Omental fat pad (tissue), 3 donors: ENCODE measurements at regions not wholly inside any gene's neighbourhood (a gene's known extent, or its start where the extent isn't known, plus 50 kb on each side); places are given as distances from the start of the nearest gene placed in this dataset.

Experiments used
- ATAC-seq: fragments of 150-250 bp; one replicate; pipeline ENCODE4 v1.9.1; 2016; ENCODE audit warnings: mild to moderate bottlenecking, moderate library complexity; ENCODE audit not compliant: low FRiP score
- DNase-seq: peaks from one replicate; pipeline ENCODE4 v3.0.0-alpha.2; 2019; ENCODE audit warnings: low spot score
- CTCF ChIP-seq, 3 donors: fragments of 450-650 bp; IDR thresholded peaks; one replicate each; pipeline ENCODE4 v1.5.1; 2016 to 2017; ENCODE audit warnings: antibody characterized with exemption in 3 of 3, mild to moderate bottlenecking in 3 of 3, moderate library complexity in 2 of 3

- TF ChIP-seq CTCF (IDR thresholded peaks at IDR 0.05), result no peak
- DNase-seq (no peak), ATAC-seq (no peak)
Measured at GRCh38 chr3:153445817-153446216, 283.8 kb downstream of the RAP2B start.

GRCh38 chr3:153448151-153448829 lies 286.3 kb downstream of the RAP2B start:
- ATAC-seq (peak; percentile 71), DNase-seq (no peak)
- TF ChIP-seq CTCF (IDR thresholded peaks at IDR 0.05), result no peak

- no peak for DNase-seq
- no peak for TF ChIP-seq CTCF (IDR thresholded peaks at IDR 0.05)
- ATAC-seq, result no peak
Measured at GRCh38 chr3:153456833-153457545, 295.0 kb downstream of the RAP2B start.

- ATAC-seq, result no peak
- DNase-seq, result no peak
- TF ChIP-seq CTCF (IDR thresholded peaks at IDR 0.05), result no peak
Measured at GRCh38 chr3:153458881-153459280, 296.9 kb downstream of the RAP2B start.

GRCh38 chr3:153462545-153462944 lies 300.5 kb downstream of the RAP2B start:
- TF ChIP-seq CTCF (IDR thresholded peaks at IDR 0.05), result no peak
- no peak for ATAC-seq

GRCh38 chr3:153463895-153464294 lies 301.9 kb downstream of the RAP2B start:
- no peak for DNase-seq
- no peak for ATAC-seq
- TF ChIP-seq CTCF (IDR thresholded peaks at IDR 0.05), result no peak

More at GRCh38 chr3:153462545-153462944, 300.5 kb downstream of the RAP2B start:
- DNase-seq, result no peak

GRCh38 chr3:153469162-153469561 lies 307.1 kb downstream of the RAP2B start:
- ATAC-seq (no peak), DNase-seq (no peak)
- TF ChIP-seq CTCF (IDR thresholded peaks at IDR 0.05), result no peak
